Fibroblast of lung (primary cell): ENCODE measurements at regions not wholly inside any gene's neighbourhood (a gene's known extent, or its start where the extent isn't known, plus 50 kb on each side); places are given as distances from the start of the nearest gene placed in this dataset.

Source experiments
- DNase-seq, 2 donors: peaks; one replicate each; pipeline versions ENCODE4 v3.0.0 to v3.0.0-alpha.2; 2010; ENCODE audit warnings: low read depth in 2 of 2
- H2AFZ ChIP-seq: 2 replicates; pipeline ENCODE4 v1.5.1; 2012; ENCODE audit warnings: low read length, control low read depth, inconsistent platforms
- H3K27ac ChIP-seq: 2 replicates; pipeline ENCODE4 v1.5.1; 2011; ENCODE audit warnings: low read length, control low read depth; ENCODE audit not compliant: insufficient read depth
- H3K27me3 ChIP-seq: 2 replicates; pipeline ENCODE4 v1.5.1; 2011; ENCODE audit warnings: mild to moderate bottlenecking, low read length; ENCODE audit not compliant: control insufficient read depth, insufficient read depth
- H3K36me3 ChIP-seq: 2 replicates; pipeline ENCODE4 v1.5.1; 2011; ENCODE audit warnings: low read length; ENCODE audit not compliant: control insufficient read depth, insufficient read depth
- H3K4me1 ChIP-seq: 2 replicates; pipeline ENCODE4 v1.5.1; 2011; ENCODE audit warnings: low read length; ENCODE audit not compliant: control insufficient read depth, insufficient read depth; ENCODE audit errors: extremely low read depth
- H3K4me2 ChIP-seq: 2 replicates; pipeline ENCODE4 v1.5.1; 2011; ENCODE audit warnings: low read length, control low read depth; ENCODE audit not compliant: insufficient read depth; ENCODE audit errors: extremely low read depth
- H3K4me3 ChIP-seq, 4 experiments: fragments of 200-600 bp in 1 of 4; sonication (generic) in 1 of 4; replicated peaks in 1 of 4; 2 replicates each; pipeline ENCODE4 v1.5.1; 2011 to 2016; ENCODE audit warnings: low read length in 4 of 4, low read depth in 3 of 4, mild to moderate bottlenecking in 3 of 4, control low read depth in 2 of 4, inconsistent platforms in 1 of 4, mixed read lengths in 1 of 4; ENCODE audit not compliant: insufficient read depth in 1 of 4; ENCODE audit errors: control extremely low read depth in 1 of 4
- H3K79me2 ChIP-seq: 2 replicates; pipeline ENCODE4 v1.5.1; 2012; ENCODE audit warnings: mild to moderate bottlenecking, low read length, inconsistent platforms; ENCODE audit not compliant: control insufficient read depth, insufficient read depth
- H3K9ac ChIP-seq: 2 replicates; pipeline ENCODE4 v1.5.1; 2011; ENCODE audit warnings: mild to moderate bottlenecking, low read length, control low read depth; ENCODE audit not compliant: insufficient read depth
- H3K9me3 ChIP-seq: 2 replicates; pipeline ENCODE4 v1.5.1; 2012; ENCODE audit warnings: low read depth, low read length; ENCODE audit not compliant: control insufficient read depth, insufficient read depth
- H4K20me1 ChIP-seq: 2 replicates; pipeline ENCODE4 v1.5.1; 2011; ENCODE audit warnings: low read length; ENCODE audit not compliant: control insufficient read depth, insufficient read depth; ENCODE audit errors: extremely low read depth
- EZH2 ChIP-seq: IDR thresholded peaks from 2 replicates; pipeline ENCODE4 v1.5.1; 2012; ENCODE audit warnings: low read length, control low read depth, mild to moderate bottlenecking; ENCODE audit errors: missing control alignments
- TF ChIP-seq, protein P1 (sequence below), 2 donors: IDR thresholded peaks in 1 of 2; conservative IDR thresholded peaks in 1 of 2; 1 replicate in 1 of 2; 2 replicates in 1 of 2; pipeline ENCODE4 v1.5.1; 2011 to 2012; ENCODE audit warnings: low read length in 2 of 2, control low read depth in 1 of 2, inconsistent platforms in 1 of 2, low read depth in 1 of 2, mild to moderate bottlenecking in 1 of 2

DNA sequence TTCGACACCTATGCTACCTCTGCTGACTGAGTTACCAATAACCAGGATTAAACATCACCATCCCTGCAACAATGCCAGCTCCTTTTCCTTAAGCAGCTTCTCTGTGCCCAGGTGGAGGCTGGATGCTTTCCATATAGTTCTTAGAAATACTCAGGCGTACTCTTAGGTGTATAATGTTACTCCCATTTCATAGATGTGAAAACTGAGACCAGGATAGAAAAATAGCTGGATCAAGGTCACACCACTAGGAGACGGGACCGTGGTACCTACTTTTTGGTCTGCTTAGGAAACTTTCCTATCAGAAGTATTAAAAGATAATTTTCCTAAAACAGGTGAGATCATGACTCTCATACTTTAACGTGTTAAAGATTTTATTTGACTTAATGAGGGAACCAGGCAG lies 141.7 kb upstream of the RPL38 start:
- H3K36me3 ChIP-seq, result no peaks in the 10 kb centered on the region
- H3K9me3 ChIP-seq, result no peaks in the 10 kb centered on the region
- H3K4me1 ChIP-seq, result no peaks in the 10 kb centered on the region
- DNase-seq, result no peak
- H3K27ac ChIP-seq, result no peak overlapping the region
- no peak overlapping the region for H3K4me2 ChIP-seq
- H4K20me1 ChIP-seq, result no peaks in the 10 kb centered on the region
- no peak overlapping the region for H2AFZ ChIP-seq
- H3K79me2 ChIP-seq, result no peaks in the 10 kb centered on the region
- TF ChIP-seq, protein P1, sequence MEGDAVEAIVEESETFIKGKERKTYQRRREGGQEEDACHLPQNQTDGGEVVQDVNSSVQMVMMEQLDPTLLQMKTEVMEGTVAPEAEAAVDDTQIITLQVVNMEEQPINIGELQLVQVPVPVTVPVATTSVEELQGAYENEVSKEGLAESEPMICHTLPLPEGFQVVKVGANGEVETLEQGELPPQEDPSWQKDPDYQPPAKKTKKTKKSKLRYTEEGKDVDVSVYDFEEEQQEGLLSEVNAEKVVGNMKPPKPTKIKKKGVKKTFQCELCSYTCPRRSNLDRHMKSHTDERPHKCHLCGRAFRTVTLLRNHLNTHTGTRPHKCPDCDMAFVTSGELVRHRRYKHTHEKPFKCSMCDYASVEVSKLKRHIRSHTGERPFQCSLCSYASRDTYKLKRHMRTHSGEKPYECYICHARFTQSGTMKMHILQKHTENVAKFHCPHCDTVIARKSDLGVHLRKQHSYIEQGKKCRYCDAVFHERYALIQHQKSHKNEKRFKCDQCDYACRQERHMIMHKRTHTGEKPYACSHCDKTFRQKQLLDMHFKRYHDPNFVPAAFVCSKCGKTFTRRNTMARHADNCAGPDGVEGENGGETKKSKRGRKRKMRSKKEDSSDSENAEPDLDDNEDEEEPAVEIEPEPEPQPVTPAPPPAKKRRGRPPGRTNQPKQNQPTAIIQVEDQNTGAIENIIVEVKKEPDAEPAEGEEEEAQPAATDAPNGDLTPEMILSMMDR (conservative IDR thresholded peaks at IDR 0.05 in 1 of 2, IDR thresholded peaks at IDR 0.05 in 1 of 2; ENCODE audit: low read depth in 1 of 2, low read length in 2 of 2), result no peak
- TF ChIP-seq EZH2, result no peak
- no peak overlapping the region for H3K9ac ChIP-seq
- H3K27me3 ChIP-seq, result no peaks in the 10 kb centered on the region
- no peak overlapping the region for H3K4me3 ChIP-seq

DNA sequence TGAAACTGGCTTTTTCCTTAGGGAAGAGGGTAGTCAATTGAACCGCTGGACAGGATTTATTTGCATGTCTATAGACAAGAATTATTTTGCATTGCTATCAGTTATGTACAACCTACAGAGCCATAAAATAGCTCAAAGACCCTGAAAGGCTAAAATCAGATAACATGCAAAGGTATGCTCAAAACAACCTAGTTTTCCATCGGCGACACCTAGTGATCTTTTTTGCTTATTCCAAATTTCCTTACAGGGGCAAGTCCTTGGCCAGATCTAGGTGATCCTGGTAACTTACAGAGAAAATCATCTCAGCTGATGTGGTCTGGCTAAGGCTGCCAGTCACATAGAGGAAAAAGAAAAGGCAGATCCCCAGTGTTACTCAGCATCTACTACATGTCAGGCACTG lies 141.2 kb upstream of the RPL38 start:
- Histone ChIP-seq H2AFZ (no peak overlapping the region), H3K4me1 (no peaks in the 10 kb centered on the region), H3K9me3 (no peaks in the 10 kb centered on the region), H3K79me2 (no peaks in the 10 kb centered on the region), H3K27me3 (no peaks in the 10 kb centered on the region), H4K20me1 (no peaks in the 10 kb centered on the region), H3K9ac (no peak overlapping the region), H3K36me3 (no peaks in the 10 kb centered on the region), H3K27ac (no peak overlapping the region), H3K4me3 (no peak overlapping the region), H3K4me2 (no peak overlapping the region)
- no peak for TF ChIP-seq EZH2
- TF ChIP-seq, protein P1 (conservative IDR thresholded peaks at IDR 0.05 in 1 of 2, IDR thresholded peaks at IDR 0.05 in 1 of 2; ENCODE audit: low read depth in 1 of 2, low read length in 2 of 2), result no peak
- no peak for DNase-seq

GRCh38 chr17:74063439-74063838 lies 140.0 kb upstream of the RPL38 start:
- Histone ChIP-seq H3K9me3 (no peaks in the 10 kb centered on the region), H4K20me1 (no peaks in the 10 kb centered on the region), H3K27me3 (no peaks in the 10 kb centered on the region), H2AFZ (no peak overlapping the region), H3K9ac (no peak overlapping the region), H3K4me1 (no peaks in the 10 kb centered on the region), H3K36me3 (no peaks in the 10 kb centered on the region), H3K79me2 (no peaks in the 10 kb centered on the region), H3K27ac (no peak overlapping the region), H3K4me3 (no peak overlapping the region), H3K4me2 (no peak overlapping the region)
- TF ChIP-seq, protein P1 (conservative IDR thresholded peaks at IDR 0.05 in 1 of 2, IDR thresholded peaks at IDR 0.05 in 1 of 2; ENCODE audit: low read depth in 1 of 2, low read length in 2 of 2), result no peak
- no peak for DNase-seq
